PC-3 (cell line): ENCODE measurements at regions not wholly inside any gene's neighbourhood (a gene's known extent, or its start where the extent isn't known, plus 50 kb on each side); places are given as distances from the start of the nearest gene placed in this dataset.

Source experiments
- ATAC-seq: fragments of 200-7000 bp; cut with Tn5 transposase; 2 replicates; pipeline ENCODE4 v1.9.1; 2020; ENCODE audit warnings: mild to moderate bottlenecking, moderate library complexity
- BruUV-seq: library from RNA; stranded (reverse); fragments of 400-500 nt; replicated peaks from 2 replicates; lab custom pipeline; 2021; lab: Mats Ljungman, UMichigan
- CTCF ChIA-PET: fragments of 300-600 bp; sonication (Branson Sonifier 250); formaldehyde crosslinking; loops from one replicate; lab custom pipeline; 2022; ENCODE audit warnings: antibody characterized with exemption; lab: Charles Lee
- POLR2A ChIA-PET: fragments of 300-600 bp; sonication (Branson Sonifier 250); formaldehyde crosslinking; loops from one replicate; lab custom pipeline; 2022; ENCODE audit warnings: antibody characterized with exemption; ENCODE audit not compliant: unreplicated experiment; lab: Charles Lee
- DNase-seq: peaks from one replicate; pipeline ENCODE4 v3.0.0-alpha.2; 2015
- H2AFZ ChIP-seq: fragments of 300-600 bp; sonication (generic); 2 replicates; pipeline ENCODE4 v1.6.0; 2016; ENCODE audit warnings: antibody characterized with exemption, low read length
- H3F3A ChIP-seq: fragments of 300-600 bp; sonication (generic); one replicate; pipeline ENCODE4 v1.6.0; 2017; ENCODE audit warnings: antibody characterized with exemption, low read length, control low read depth, mild to moderate bottlenecking; ENCODE audit not compliant: unreplicated experiment
- H3K27ac ChIP-seq: fragments of 300-600 bp; sonication (generic); 2 replicates; pipeline ENCODE4 v1.5.1; 2016; ENCODE audit warnings: mild to moderate bottlenecking, low read length
- H3K27me3 ChIP-seq: fragments of 300-600 bp; sonication (generic); 2 replicates; pipeline ENCODE4 v1.6.1; 2016; ENCODE audit warnings: low read length, mixed read lengths
- H3K36me3 ChIP-seq: fragments of 300-600 bp; sonication (generic); 2 replicates; pipeline ENCODE4 v1.6.1; 2016; ENCODE audit warnings: low read depth, mixed run types, low read length, mixed read lengths
- H3K4me1 ChIP-seq: fragments of 300-600 bp; sonication (generic); 2 replicates; pipeline ENCODE4 v1.5.1; 2016; ENCODE audit warnings: low read length; ENCODE audit not compliant: insufficient read depth
- H3K4me2 ChIP-seq: fragments of 300-600 bp; sonication (generic); 2 replicates; pipeline ENCODE4 v1.6.0; 2016; ENCODE audit warnings: low read length
- H3K4me3 ChIP-seq: fragments of 300-600 bp; sonication (generic); 2 replicates; pipeline ENCODE4 v1.5.1; 2016; ENCODE audit warnings: mild to moderate bottlenecking, low read length, mixed read lengths
- H3K79me2 ChIP-seq: fragments of 300-600 bp; sonication (generic); 2 replicates; pipeline ENCODE4 v1.6.1; 2017; ENCODE audit warnings: low read length, mixed read lengths
- H3K9ac ChIP-seq: fragments of 300-600 bp; sonication (generic); 2 replicates; pipeline ENCODE4 v1.6.0; 2016; ENCODE audit warnings: mild to moderate bottlenecking, low read length
- H3K9me2 ChIP-seq: fragments of 300-600 bp; sonication (generic); replicated peaks from 2 replicates; pipeline ENCODE4 v1.6.1; 2016; ENCODE audit warnings: mixed run types, low read length, mixed read lengths
- H3K9me3 ChIP-seq: fragments of 300-600 bp; sonication (generic); 2 replicates; pipeline ENCODE4 v1.6.1; 2016; ENCODE audit warnings: low read length, mixed read lengths
- H4K20me1 ChIP-seq: fragments of 300-600 bp; sonication (generic); 2 replicates; pipeline ENCODE4 v1.6.1; 2016; ENCODE audit warnings: low read length, mixed read lengths
- EZH2 ChIP-seq: fragments of 300-600 bp; sonication (generic); IDR thresholded peaks from one replicate; pipeline ENCODE4 v1.6.1; 2017; ENCODE audit warnings: antibody characterized with exemption, mild to moderate bottlenecking, low read length; ENCODE audit not compliant: unreplicated experiment
- EZH2phosphoT487 ChIP-seq: fragments of 300-600 bp; sonication (generic); IDR thresholded peaks from 2 replicates; pipeline ENCODE4 v1.6.1; 2018; ENCODE audit warnings: mild to moderate bottlenecking, antibody characterized with exemption, low read length, borderline replicate concordance
- intact Hi-C: fragments of 100-400 bp; cut with micrococcal nuclease; formaldehyde crosslinking; loops from 2 replicates; pipeline ENCODE4 v1.9.0; 2023
- TF ChIP-seq, protein P1 (sequence below): fragments of 300-600 bp; sonication (generic); conservative IDR thresholded peaks from 2 replicates; pipeline ENCODE4 v1.5.1; 2017; ENCODE audit warnings: antibody characterized with exemption, low read depth, mild to moderate bottlenecking, low read length

DNA sequence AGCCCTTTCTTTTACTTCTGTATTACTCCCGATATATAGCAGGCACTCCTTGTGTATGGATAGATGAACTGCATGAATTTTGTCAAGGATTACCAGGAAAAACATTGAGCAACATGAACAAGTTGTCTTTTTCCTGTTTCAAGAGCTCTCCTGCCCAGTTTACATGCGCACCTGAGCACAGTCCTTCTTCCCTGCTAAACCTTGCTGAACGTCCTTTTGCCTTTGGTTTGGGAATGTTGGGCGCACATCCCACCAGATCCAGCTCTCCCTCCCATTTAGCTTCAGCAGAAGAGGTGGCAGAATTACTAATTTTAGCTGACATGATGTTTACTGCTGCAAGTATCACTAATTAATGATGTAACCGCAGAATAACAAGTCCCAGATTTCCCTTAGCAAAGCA lies 121.4 kb upstream of the TMCC3 start:
- no peaks in the 10 kb centered on the region for H4K20me1 ChIP-seq
- no peaks in the 10 kb centered on the region for H3K9me3 ChIP-seq
- no peak for ATAC-seq
- no peaks in the 10 kb centered on the region for H3K4me1 ChIP-seq
- no peak overlapping the region for H3K9ac ChIP-seq
- H3K36me3 ChIP-seq: no peaks in the 10 kb centered on the region
- DNase-seq: no peak
- no peaks in the 10 kb centered on the region for H3F3A ChIP-seq
- no peaks in the 10 kb centered on the region for H3K9me2 ChIP-seq
- no peak overlapping the region for H2AFZ ChIP-seq
- H3K4me2 ChIP-seq: no peak overlapping the region
- no peaks in the 10 kb centered on the region for H3K79me2 ChIP-seq
- intact Hi-C loops: no loop called here
- no peaks in the 10 kb centered on the region; the same call in 1 of the 2 replicates for H3K27me3 ChIP-seq
- CTCF ChIA-PET: no interaction called here
- H3K4me3 ChIP-seq: no peak overlapping the region
- H3K27ac ChIP-seq: no peak overlapping the region
- POLR2A ChIA-PET: no interaction called here
- no peak for TF ChIP-seq EZH2
- TF ChIP-seq EZH2phosphoT487: no peak
- TF ChIP-seq, protein P1, sequence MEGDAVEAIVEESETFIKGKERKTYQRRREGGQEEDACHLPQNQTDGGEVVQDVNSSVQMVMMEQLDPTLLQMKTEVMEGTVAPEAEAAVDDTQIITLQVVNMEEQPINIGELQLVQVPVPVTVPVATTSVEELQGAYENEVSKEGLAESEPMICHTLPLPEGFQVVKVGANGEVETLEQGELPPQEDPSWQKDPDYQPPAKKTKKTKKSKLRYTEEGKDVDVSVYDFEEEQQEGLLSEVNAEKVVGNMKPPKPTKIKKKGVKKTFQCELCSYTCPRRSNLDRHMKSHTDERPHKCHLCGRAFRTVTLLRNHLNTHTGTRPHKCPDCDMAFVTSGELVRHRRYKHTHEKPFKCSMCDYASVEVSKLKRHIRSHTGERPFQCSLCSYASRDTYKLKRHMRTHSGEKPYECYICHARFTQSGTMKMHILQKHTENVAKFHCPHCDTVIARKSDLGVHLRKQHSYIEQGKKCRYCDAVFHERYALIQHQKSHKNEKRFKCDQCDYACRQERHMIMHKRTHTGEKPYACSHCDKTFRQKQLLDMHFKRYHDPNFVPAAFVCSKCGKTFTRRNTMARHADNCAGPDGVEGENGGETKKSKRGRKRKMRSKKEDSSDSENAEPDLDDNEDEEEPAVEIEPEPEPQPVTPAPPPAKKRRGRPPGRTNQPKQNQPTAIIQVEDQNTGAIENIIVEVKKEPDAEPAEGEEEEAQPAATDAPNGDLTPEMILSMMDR: no peak
- BruUV-seq: no TSS peak

DNA sequence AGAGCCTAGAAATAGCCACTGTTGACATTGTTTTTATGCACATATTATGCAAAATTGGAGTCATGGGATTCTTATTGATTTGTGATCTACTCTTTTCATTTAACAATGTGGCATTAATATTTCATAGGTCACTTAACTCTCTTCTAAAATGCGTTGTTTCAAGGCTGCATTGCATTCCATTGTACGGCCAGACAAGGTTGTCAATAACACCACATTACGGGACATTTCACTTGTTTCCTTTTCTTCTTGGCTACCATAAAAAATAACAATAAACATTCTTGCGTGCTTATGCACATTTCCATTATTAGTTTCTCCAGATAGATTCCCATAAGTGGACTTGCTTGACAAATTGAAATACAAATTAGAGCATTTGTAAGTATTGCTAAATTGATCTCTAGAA lies 120.8 kb upstream of the TMCC3 start:
- no peaks in the 10 kb centered on the region; the same call in 1 of the 2 replicates for H3K27me3 ChIP-seq
- no peak overlapping the region for H3K4me3 ChIP-seq
- no peak for DNase-seq
- no peaks in the 10 kb centered on the region for H3K79me2 ChIP-seq
- H3K9ac ChIP-seq: no peak overlapping the region
- H3K9me3 ChIP-seq: no peaks in the 10 kb centered on the region
- no peaks in the 10 kb centered on the region for H4K20me1 ChIP-seq
- POLR2A ChIA-PET: no interaction called here
- H3F3A ChIP-seq: no peaks in the 10 kb centered on the region
- no peaks in the 10 kb centered on the region for H3K9me2 ChIP-seq
- no peak for ATAC-seq
- intact Hi-C loops: no loop called here
- H3K36me3 ChIP-seq: no peaks in the 10 kb centered on the region
- TF ChIP-seq EZH2phosphoT487 (no peak), EZH2 (no peak)
- TF ChIP-seq, protein P1: no peak
- no peaks in the 10 kb centered on the region for H3K4me1 ChIP-seq
- H2AFZ ChIP-seq: no peak overlapping the region
- no peak overlapping the region for H3K4me2 ChIP-seq
- CTCF ChIA-PET: no interaction called here
- BruUV-seq: no TSS peak
- no peak overlapping the region for H3K27ac ChIP-seq

DNA sequence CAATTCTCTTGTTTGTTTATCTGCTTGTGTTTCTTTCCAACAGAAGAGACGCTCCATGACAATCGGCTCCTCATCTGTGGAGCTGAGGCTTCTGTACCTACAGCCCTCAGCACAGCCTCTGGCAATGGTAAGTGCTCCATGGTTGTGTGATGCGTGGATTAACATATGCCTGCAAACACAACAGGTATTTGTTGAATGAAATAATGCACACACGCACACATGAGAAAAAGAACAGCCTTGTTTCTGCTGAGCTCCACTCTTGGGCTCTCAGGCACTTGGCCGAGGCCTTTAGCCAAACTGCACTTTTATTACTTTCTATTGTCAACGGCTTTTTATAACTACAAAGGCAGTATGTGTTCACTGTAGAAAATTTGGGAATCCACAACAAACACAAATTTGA lies 120.4 kb upstream of the TMCC3 start:
- ATAC-seq: no peak

More for the DNA sequence above, 120.4 kb upstream of the TMCC3 start:
- Histone ChIP-seq H3F3A (no peaks in the 10 kb centered on the region), H3K4me1 (no peaks in the 10 kb centered on the region), H2AFZ (no peak overlapping the region), H3K4me2 (no peak overlapping the region), H3K36me3 (no peaks in the 10 kb centered on the region), H4K20me1 (no peaks in the 10 kb centered on the region), H3K27me3 (no peaks in the 10 kb centered on the region; the same call in 1 of the 2 replicates), H3K27ac (no peak overlapping the region), H3K4me3 (no peak overlapping the region), H3K79me2 (no peaks in the 10 kb centered on the region), H3K9me3 (no peaks in the 10 kb centered on the region), H3K9ac (no peak overlapping the region), H3K9me2 (no peaks in the 10 kb centered on the region)
- CTCF ChIA-PET: no interaction called here
- TF ChIP-seq EZH2phosphoT487: no peak
- no peak for TF ChIP-seq EZH2
- TF ChIP-seq, protein P1: no peak
- intact Hi-C loops: no loop called here
- no peak for DNase-seq
- BruUV-seq: no TSS peak
- POLR2A ChIA-PET: interaction anchor here (0.6 kb wide), 1 partner anchor 220 kb away, joined by 6 read pairs; no protein-coding TSS in a partner anchor
